DOHH2 (cell line): ENCODE measurements at regions not wholly inside any gene's neighbourhood (a gene's known extent, or its start where the extent isn't known, plus 50 kb on each side); places are given as distances from the start of the nearest gene placed in this dataset.

Experiments
- H3F3A ChIP-seq: fragments of 200-600 bp; sonication (generic), shearing (Covaris generic); 2 replicates; pipeline ENCODE4 v1.6.0; 2016; ENCODE audit warnings: antibody characterized with exemption, mild to moderate bottlenecking; ENCODE audit not compliant: control insufficient read depth, insufficient read depth
- H3K27ac ChIP-seq: fragments of 200-600 bp; sonication (generic); 2 replicates; pipeline ENCODE4 v1.5.1; 2014; ENCODE audit warnings: low read depth, mild to moderate bottlenecking, low read length, moderate library complexity
- H3K27me3 ChIP-seq: fragments of 200-600 bp; sonication (generic); 2 replicates; pipeline ENCODE4 v1.6.1; 2014; ENCODE audit warnings: mild to moderate bottlenecking, low read length, mixed read lengths; ENCODE audit not compliant: control insufficient read depth
- H3K36me3 ChIP-seq: fragments of 200-600 bp; sonication (generic); 2 replicates; pipeline ENCODE4 v1.6.1; 2014; ENCODE audit warnings: mild to moderate bottlenecking, low read length, moderate library complexity, mixed read lengths; ENCODE audit not compliant: control insufficient read depth
- H3K4me1 ChIP-seq: fragments of 200-600 bp; sonication (generic); 2 replicates; pipeline ENCODE4 v1.6.1; 2014; ENCODE audit warnings: mild to moderate bottlenecking, low read length, mixed read lengths; ENCODE audit not compliant: control insufficient read depth
- H3K4me2 ChIP-seq: fragments of 200-600 bp; sonication (generic); 2 replicates; pipeline ENCODE4 v1.6.0; 2014; ENCODE audit warnings: mild to moderate bottlenecking, low read length, moderate library complexity
- H3K4me3 ChIP-seq: fragments of 200-600 bp; sonication (generic); 2 replicates; pipeline ENCODE4 v1.5.1; 2014; ENCODE audit warnings: mild to moderate bottlenecking, low read length, mixed read lengths
- H3K79me2 ChIP-seq: fragments of 200-600 bp; sonication (generic); 2 replicates; pipeline ENCODE4 v1.6.1; 2014; ENCODE audit warnings: mild to moderate bottlenecking, low read length, mixed read lengths; ENCODE audit not compliant: control insufficient read depth
- H3K9me2 ChIP-seq: fragments of 200-600 bp; sonication (generic); replicated peaks from 2 replicates; pipeline ENCODE4 v1.6.1; 2014; ENCODE audit warnings: mild to moderate bottlenecking, low read length, mixed read lengths; ENCODE audit not compliant: control insufficient read depth
- H3K9me3 ChIP-seq: fragments of 200-600 bp; sonication (generic); 2 replicates; pipeline ENCODE4 v1.6.1; 2014; ENCODE audit warnings: antibody characterized with exemption, low read length, mixed read lengths; ENCODE audit not compliant: control insufficient read depth, insufficient read depth
- H4K20me1 ChIP-seq: fragments of 200-600 bp; sonication (generic); 2 replicates; pipeline ENCODE4 v1.6.0; 2014; ENCODE audit warnings: low read depth, mild to moderate bottlenecking, antibody characterized with exemption, low read length, moderate library complexity; ENCODE audit not compliant: control insufficient read depth, insufficient read depth
- EZH2phosphoT487 ChIP-seq: fragments of 200-600 bp; sonication (generic); IDR thresholded peaks from 2 replicates; pipeline ENCODE4 v1.6.1; 2017; ENCODE audit warnings: borderline replicate concordance, mild to moderate bottlenecking, antibody characterized with exemption, low read length, moderate library complexity, mixed read lengths
- TF ChIP-seq, protein P1 (sequence below): fragments of 200-600 bp; sonication (generic); IDR thresholded peaks from one replicate; pipeline ENCODE4 v1.5.1; 2014; ENCODE audit warnings: antibody characterized with exemption, mild to moderate bottlenecking, low read depth, low read length; ENCODE audit not compliant: poor library complexity, severe bottlenecking

DNA sequence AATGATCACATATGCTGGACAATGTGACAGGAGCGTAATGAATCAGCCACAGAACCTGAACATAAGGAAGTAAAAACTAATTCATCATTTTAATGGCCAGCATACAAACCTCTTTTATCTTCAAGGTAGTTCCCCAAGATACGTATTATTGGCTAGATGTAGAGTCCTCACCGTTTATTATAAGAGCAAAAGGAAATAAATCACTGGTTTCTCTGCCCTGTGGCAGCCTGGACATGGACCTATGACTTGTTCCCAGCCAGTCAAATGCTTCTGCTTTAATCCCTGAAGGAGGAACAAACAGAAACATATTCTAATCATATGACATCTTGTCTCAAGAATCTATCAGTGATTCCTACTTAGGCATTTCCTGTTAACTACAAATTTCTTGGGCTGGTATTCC is 86.8 kb upstream of the FAM241A start:
- Histone ChIP-seq H4K20me1 (no peaks in the 10 kb centered on the region), H3K4me1 (no peaks in the 10 kb centered on the region), H3K27ac (no peak overlapping the region), H3F3A (no peaks in the 10 kb centered on the region), H3K79me2 (no peaks in the 10 kb centered on the region), H3K27me3 (no peaks in the 10 kb centered on the region), H3K4me3 (no peak overlapping the region), H3K36me3 (no peaks in the 10 kb centered on the region), H3K4me2 (no peak overlapping the region), H3K9me2 (no peaks in the 10 kb centered on the region), H3K9me3 (no peaks in the 10 kb centered on the region)
- no peak for TF ChIP-seq EZH2phosphoT487
- TF ChIP-seq, protein P1, sequence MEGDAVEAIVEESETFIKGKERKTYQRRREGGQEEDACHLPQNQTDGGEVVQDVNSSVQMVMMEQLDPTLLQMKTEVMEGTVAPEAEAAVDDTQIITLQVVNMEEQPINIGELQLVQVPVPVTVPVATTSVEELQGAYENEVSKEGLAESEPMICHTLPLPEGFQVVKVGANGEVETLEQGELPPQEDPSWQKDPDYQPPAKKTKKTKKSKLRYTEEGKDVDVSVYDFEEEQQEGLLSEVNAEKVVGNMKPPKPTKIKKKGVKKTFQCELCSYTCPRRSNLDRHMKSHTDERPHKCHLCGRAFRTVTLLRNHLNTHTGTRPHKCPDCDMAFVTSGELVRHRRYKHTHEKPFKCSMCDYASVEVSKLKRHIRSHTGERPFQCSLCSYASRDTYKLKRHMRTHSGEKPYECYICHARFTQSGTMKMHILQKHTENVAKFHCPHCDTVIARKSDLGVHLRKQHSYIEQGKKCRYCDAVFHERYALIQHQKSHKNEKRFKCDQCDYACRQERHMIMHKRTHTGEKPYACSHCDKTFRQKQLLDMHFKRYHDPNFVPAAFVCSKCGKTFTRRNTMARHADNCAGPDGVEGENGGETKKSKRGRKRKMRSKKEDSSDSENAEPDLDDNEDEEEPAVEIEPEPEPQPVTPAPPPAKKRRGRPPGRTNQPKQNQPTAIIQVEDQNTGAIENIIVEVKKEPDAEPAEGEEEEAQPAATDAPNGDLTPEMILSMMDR, result no peak

DNA sequence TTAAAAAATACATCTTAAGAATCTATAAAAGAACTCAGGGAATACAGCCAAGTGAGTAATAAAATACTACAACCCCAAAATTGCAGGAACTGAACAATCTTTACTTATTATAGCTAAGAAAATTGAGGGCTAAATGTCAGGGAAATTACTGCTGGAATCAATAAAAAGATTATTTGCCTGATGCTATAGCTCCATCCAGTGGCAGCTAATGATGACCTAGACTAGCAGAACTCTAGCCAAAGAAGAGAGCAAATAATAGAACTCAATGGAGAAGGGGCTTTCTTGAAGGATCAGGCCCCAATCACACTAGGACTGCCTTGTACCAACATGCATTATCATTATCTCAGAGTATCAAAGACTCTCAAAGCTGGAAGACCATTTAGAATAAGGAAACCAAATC is 85.0 kb upstream of the FAM241A start:
- Histone ChIP-seq H3F3A (no peaks in the 10 kb centered on the region), H3K4me3 (no peak overlapping the region), H3K27ac (no peak overlapping the region), H3K4me1 (no peaks in the 10 kb centered on the region), H4K20me1 (no peaks in the 10 kb centered on the region), H3K79me2 (no peaks in the 10 kb centered on the region), H3K9me3 (no peaks in the 10 kb centered on the region), H3K4me2 (no peak overlapping the region), H3K36me3 (no peaks in the 10 kb centered on the region), H3K9me2 (no peaks in the 10 kb centered on the region), H3K27me3 (no peaks in the 10 kb centered on the region)
- TF ChIP-seq EZH2phosphoT487, result no peak
- TF ChIP-seq, protein P1, result peak; percentile 74

DNA sequence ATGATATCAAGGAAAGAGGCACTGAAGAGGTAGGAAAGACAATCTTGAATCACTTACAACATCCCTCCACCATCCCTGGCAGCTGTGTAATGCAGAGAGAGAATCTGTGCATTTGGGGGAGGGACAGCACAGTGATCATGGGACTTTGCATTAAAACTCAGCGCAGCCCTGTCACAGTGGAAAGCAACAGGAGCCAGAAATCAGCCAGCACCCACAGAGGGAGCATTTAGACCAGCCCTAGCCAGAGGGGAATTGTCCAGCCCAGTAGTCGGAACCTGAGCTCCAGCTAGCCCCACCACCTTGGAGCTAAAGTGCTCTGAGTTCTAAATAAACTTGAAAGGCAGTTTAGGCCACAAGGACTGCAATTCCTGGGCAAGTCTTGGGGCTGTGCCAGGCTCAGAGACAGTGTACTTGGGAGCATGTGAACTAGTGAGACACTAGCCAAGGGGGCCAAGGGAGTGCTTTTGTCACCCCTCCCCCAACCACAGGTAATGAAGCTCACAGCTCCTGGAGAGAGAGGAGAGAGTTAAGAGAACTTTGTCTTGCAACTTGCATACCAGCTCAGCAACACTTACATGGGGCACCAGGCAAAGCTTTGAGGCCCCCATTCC is 83.9 kb upstream of the FAM241A start:
- no peaks in the 10 kb centered on the region for H3F3A ChIP-seq
- no peak for TF ChIP-seq EZH2phosphoT487
- TF ChIP-seq, protein P1, result no peak
- no peak overlapping the region for H3K4me3 ChIP-seq
- no peak overlapping the region for H3K27ac ChIP-seq
- no peaks in the 10 kb centered on the region for H3K27me3 ChIP-seq
- H3K79me2 ChIP-seq, result no peaks in the 10 kb centered on the region
- no peaks in the 10 kb centered on the region for H4K20me1 ChIP-seq
- H3K9me3 ChIP-seq, result no peaks in the 10 kb centered on the region
- H3K9me2 ChIP-seq, result no peaks in the 10 kb centered on the region
- H3K36me3 ChIP-seq, result no peaks in the 10 kb centered on the region
- no peaks in the 10 kb centered on the region for H3K4me1 ChIP-seq
- H3K4me2 ChIP-seq, result no peak overlapping the region

DNA sequence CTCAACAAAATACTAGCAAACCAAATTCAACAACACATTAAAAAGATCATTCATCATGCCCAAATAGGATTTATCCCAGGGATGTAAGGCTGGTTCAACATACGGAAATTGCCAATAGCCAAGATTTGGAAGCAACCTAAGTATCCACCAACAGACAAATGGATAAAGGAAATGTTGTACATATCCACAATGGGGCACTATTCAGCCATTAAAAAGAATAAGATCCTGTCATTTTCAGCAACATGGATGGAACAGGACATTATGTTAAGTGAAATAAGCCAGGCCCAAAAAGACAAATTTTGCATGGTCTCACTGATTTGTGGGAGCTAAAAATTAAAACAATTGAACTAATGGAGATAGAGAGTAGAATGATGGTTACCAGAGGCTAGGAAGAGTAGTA is 82.0 kb upstream of the FAM241A start:
- Histone ChIP-seq H4K20me1 (no peaks in the 10 kb centered on the region), H3K4me1 (no peaks in the 10 kb centered on the region), H3K36me3 (no peaks in the 10 kb centered on the region), H3K9me2 (no peaks in the 10 kb centered on the region), H3K9me3 (no peaks in the 10 kb centered on the region), H3K4me3 (no peak overlapping the region), H3K79me2 (no peaks in the 10 kb centered on the region), H3K4me2 (no peak overlapping the region), H3K27me3 (no peaks in the 10 kb centered on the region), H3K27ac (no peak overlapping the region), H3F3A (no peaks in the 10 kb centered on the region)
- TF ChIP-seq, protein P1, result peak; percentile 30
- TF ChIP-seq EZH2phosphoT487, result no peak
